GM18861 (cell line): ENCODE measurements at regions not wholly inside any gene's neighbourhood (a gene's known extent, or its start where the extent isn't known, plus 50 kb on each side); places are given as distances from the start of the nearest gene placed in this dataset.
"Not testable (repeated sequence)": the region's sequence is repeated elsewhere in the genome, so short reads cannot be mapped to it uniquely, and the experiment has no call there.

Experiments
- ATAC-seq: cut with Tn5 transposase; IDR thresholded peaks from one replicate; pipeline ENCODE4 v1.9.1; 2021; ENCODE audit not compliant: unreplicated experiment

GRCh38 chr9:26508897-26509296 lies 383.7 kb downstream of the CAAP1 start:
- no peak for ATAC-seq

- ATAC-seq = no peak
Measured at GRCh38 chr9:26504057-26504456, 388.5 kb downstream of the CAAP1 start.

GRCh38 chr9:26502311-26502710 lies 390.3 kb downstream of the CAAP1 start:
- ATAC-seq = no peak

- ATAC-seq = no peak
Measured at GRCh38 chr9:26500471-26500870, 392.1 kb downstream of the CAAP1 start.

- ATAC-seq = not testable (repeated sequence)
Measured at GRCh38 chr9:26492608-26493521, 399.7 kb downstream of the CAAP1 start.

GRCh38 chr9:26491922-26492607 lies 400.5 kb downstream of the CAAP1 start:
- ATAC-seq = not testable (repeated sequence)

GRCh38 chr9:26483991-26484390 lies 408.6 kb downstream of the CAAP1 start:
- ATAC-seq = no peak

GRCh38 chr9:26477963-26478362 lies 414.6 kb downstream of the CAAP1 start:
- no peak for ATAC-seq

- no peak for ATAC-seq
Measured at GRCh38 chr9:26471261-26471660, 421.3 kb downstream of the CAAP1 start.

- ATAC-seq = no peak
Measured at GRCh38 chr9:26470284-26470683, 422.3 kb downstream of the CAAP1 start.

GRCh38 chr9:26463837-26464236 lies 428.8 kb downstream of the CAAP1 start:
- no peak for ATAC-seq

GRCh38 chr9:26462751-26463150 lies 429.9 kb downstream of the CAAP1 start:
- ATAC-seq = no peak

GRCh38 chr9:26462213-26462612 lies 430.4 kb downstream of the CAAP1 start:
- ATAC-seq = no peak

- ATAC-seq = no peak
Measured at GRCh38 chr9:26460624-26461023, 432.0 kb downstream of the CAAP1 start.

GRCh38 chr9:26459959-26460358 lies 432.6 kb downstream of the CAAP1 start:
- ATAC-seq = no peak

- no peak for ATAC-seq
Measured at GRCh38 chr9:26458054-26458453, 434.5 kb downstream of the CAAP1 start.

- no peak for ATAC-seq
Measured at GRCh38 chr9:26457151-26457550, 435.5 kb downstream of the CAAP1 start.

- no peak for ATAC-seq
Measured at GRCh38 chr9:26439061-26439624, 453.5 kb downstream of the CAAP1 start.

- no peak for ATAC-seq
Measured at GRCh38 chr9:26437056-26437711, 455.4 kb downstream of the CAAP1 start.

- ATAC-seq = no peak
Measured at GRCh38 chr9:26426551-26427131, 466.0 kb downstream of the CAAP1 start.

GRCh38 chr9:26418480-26418879 lies 474.1 kb downstream of the CAAP1 start:
- ATAC-seq = no peak
